AG09309 (cell line): ENCODE measurements at regions not wholly inside any gene's neighbourhood (a gene's known extent, or its start where the extent isn't known, plus 50 kb on each side); places are given as distances from the start of the nearest gene placed in this dataset.
"Not testable (repeated sequence)": the region's sequence is repeated elsewhere in the genome, so short reads cannot be mapped to it uniquely, and the experiment has no call there.

Experiments
- DNase-seq: peaks from one replicate; pipeline ENCODE4 v3.0.0-alpha.2; 2010; ENCODE audit warnings: low read depth
- H3K4me3 ChIP-seq: 2 replicates; pipeline ENCODE4 v1.5.1; 2011; ENCODE audit warnings: mild to moderate bottlenecking, low read depth, low read length, moderate library complexity; ENCODE audit not compliant: control insufficient read depth
- TF ChIP-seq, protein P1 (sequence below): IDR thresholded peaks from 2 replicates; pipeline ENCODE4 v1.5.1; 2011; ENCODE audit warnings: mild to moderate bottlenecking, low read depth, low read length, inconsistent platforms; ENCODE audit not compliant: insufficient read depth, control insufficient read depth; ENCODE audit errors: missing control alignments

DNA sequence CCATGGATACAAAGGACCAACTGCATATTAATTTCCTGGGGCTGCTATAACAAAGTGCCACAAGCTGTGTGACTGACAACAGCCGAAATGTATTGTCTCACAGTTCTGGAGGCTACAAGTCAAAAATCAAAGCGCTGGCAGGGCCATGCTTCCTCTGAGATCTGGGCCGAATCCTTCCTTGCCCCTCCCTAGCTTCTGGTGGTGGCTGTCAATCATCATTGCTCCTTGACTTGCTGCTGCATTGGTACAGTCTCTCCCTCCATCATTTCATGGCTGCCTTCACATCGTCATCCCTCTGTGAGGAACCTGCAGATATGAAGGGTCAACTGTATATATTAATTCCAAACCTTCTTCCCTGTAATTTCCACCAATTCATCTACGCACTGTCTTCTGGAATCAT, 118.3 kb downstream of the EXOC5 start:
- no peak for DNase-seq
- no peak overlapping the region for H3K4me3 ChIP-seq
- TF ChIP-seq, protein P1, sequence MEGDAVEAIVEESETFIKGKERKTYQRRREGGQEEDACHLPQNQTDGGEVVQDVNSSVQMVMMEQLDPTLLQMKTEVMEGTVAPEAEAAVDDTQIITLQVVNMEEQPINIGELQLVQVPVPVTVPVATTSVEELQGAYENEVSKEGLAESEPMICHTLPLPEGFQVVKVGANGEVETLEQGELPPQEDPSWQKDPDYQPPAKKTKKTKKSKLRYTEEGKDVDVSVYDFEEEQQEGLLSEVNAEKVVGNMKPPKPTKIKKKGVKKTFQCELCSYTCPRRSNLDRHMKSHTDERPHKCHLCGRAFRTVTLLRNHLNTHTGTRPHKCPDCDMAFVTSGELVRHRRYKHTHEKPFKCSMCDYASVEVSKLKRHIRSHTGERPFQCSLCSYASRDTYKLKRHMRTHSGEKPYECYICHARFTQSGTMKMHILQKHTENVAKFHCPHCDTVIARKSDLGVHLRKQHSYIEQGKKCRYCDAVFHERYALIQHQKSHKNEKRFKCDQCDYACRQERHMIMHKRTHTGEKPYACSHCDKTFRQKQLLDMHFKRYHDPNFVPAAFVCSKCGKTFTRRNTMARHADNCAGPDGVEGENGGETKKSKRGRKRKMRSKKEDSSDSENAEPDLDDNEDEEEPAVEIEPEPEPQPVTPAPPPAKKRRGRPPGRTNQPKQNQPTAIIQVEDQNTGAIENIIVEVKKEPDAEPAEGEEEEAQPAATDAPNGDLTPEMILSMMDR = no peak

DNA sequence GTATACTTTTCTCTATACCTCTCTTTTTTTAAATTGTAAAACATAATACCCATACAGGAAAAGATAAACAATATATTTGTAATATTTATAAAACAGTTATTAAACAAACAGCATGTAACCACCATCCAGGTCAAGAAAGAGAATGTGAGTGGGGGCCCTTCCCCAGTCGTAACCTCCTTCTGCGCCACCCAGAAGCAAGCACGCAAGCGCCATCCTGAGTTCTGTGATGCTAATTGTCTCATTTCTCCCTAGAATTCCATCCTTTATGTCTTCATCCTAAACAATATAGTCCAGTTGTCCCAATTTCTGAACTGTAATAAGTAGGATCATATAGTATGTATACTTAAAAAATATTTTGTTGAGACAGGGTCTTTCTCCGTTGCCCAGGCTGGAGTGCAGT, 129.5 kb downstream of the EXOC5 start:
- TF ChIP-seq, protein P1 = no peak
- no peak overlapping the region for H3K4me3 ChIP-seq
- DNase-seq = no peak

DNA sequence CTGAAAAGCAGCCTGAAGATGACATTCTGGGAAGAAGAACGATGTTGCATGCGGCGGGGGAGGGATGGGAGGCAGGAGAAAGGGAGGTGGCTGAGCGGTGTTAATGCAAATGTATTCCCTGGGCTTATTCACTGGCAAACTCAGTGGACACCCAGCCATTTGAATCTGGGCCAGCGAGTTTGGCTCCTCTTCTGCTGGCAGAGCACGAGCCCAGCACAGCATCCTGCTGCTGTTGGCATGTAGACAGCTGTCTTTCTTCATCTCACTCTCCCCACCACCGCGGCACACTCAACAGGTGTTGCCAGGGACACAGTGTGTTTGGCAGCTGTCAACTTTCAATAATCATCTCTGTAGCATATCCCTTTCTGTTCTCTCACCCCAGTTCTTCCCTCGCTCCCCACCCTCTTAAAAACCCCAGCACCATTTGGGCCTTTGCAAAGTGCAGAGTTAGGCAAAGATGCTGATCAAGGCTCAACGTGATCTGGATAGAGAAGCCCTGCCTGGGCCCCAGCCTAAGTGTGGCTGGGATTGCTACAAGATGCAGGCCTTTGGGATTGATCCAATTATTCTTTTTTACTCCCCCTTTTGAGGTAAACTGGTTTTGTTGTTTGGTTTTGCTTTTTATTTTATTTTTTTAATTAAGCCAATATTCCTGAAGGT, 131.9 kb downstream of the EXOC5 start:
- H3K4me3 ChIP-seq = no peak overlapping the region
- no peak for DNase-seq

DNA sequence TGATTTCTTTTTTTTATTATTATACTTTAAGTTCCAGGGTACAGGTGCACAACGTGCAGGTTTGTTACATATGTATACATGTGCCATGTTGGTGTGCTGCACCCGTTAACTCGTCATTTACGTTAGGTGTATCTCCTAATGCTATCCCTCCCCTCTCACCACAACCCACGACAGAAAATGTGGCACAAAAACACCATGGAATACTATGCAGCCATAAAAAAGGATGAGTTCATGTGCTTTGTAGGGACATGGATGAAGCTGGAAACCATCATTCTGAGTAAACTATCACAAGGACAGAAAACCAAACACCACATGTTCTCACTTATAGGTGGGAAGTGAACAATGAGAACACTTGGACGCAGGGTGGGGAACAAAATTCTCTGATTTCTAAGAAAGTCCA, 140.9 kb downstream of the EXOC5 start:
- H3K4me3 ChIP-seq, DNase-seq: not testable (repeated sequence)

More for the DNA sequence above, 131.9 kb downstream of the EXOC5 start:
- TF ChIP-seq, protein P1 = no peak

DNA sequence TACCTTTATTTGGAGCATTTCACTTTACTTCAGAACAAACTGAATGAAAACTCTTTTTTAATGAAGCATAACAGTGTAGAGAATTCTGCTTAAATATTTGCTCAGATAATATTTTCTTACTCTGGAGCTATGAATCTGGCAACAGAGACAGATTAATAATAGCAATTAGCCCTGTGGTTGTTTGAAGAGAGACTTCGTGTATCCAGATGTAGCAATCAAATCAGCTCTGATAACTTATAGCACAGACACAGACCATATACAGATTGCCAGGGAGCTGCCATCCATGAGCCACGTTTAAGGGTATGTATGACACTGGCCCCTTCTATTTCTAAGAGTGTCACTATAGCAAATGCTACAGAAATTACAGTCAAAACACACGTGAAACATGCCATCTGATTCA, 146.6 kb downstream of the EXOC5 start:
- TF ChIP-seq, protein P1 = no peak
- DNase-seq = no peak
- no peak overlapping the region for H3K4me3 ChIP-seq

DNA sequence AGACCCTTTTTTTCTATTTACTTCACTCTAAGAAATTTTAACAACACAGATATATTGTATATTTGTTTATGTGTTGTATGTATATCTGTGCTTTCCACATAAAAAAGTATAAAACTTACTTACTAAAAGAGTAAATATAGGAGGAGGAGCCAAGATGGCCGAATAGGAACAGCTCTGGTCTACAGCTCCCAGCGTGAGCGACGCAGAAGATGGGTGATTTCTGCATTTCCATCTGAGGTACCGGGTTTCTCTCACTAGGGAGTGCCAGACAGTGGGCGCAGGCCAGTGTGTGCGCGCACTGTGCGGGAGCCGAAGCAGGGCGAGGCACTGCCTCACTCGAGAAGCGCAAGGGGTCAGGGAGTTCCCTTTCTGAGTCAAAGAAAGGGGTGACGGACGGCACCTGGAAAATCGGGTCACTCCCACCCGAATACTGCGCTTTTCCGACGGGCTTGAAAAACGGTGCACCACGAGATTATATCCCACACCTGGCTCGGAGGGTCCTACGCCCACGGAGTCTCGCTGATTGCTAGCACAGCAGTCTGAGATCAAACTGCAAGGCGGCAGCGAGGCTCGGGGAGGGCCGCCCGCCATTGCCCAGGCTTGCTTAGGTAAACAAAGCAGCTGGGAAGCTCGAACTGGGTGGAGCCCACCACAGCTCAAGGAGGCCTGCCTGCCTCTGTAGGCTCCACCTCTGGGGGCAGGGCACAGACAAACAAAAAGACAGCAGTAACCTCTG, 156.5 kb downstream of the EXOC5 start:
- H3K4me3 ChIP-seq, DNase-seq: not testable (repeated sequence)

DNA sequence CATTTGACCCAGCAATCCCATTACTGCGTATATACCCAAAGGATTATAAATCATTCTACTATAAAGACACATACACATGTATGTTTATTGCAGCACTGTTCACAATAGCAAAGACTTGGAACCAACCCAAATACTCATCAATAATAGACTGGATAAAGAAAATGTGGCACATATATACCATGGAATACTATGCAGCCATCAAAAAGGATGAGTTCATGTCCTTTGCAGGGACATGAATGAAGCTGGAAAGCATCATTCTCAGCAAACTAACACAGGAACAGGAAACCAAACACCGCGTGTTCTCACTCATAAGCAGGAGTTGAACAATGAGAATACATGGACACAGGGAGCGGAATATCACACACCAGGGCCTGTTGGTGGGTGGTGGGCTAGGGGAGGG, 158.3 kb downstream of the EXOC5 start:
- DNase-seq, H3K4me3 ChIP-seq: not testable (repeated sequence)

DNA sequence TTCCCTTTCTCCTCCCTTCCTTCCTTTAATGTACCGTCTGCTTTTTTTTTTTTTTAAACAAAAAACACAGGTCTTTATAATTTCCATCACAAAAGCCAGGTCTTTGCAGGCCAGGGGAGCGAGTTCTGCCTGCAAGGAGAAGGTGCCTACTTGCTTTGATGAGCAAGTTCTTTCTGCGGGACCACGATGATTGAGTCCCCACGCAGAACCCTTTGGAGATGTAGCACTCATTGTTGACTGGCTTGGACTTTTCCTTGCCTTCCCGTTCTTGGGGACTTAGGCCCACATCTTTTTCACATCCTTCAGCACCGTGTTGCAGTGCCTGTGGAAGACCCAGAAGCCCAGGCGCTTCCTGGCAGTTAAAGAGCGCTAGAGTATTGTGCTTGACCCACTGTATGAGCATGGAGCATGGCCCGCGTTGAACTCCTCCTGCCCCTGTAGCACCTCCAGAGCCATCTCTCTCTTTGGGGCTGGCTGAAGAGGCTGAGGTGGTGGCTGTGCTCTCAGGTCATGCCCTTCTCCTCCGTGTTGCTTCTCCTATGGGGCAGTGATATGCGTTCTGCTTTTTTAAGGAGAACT, 177.6 kb downstream of the EXOC5 start:
- no peak for DNase-seq
- no peak overlapping the region for H3K4me3 ChIP-seq
- TF ChIP-seq, protein P1 = no peak
